Fibroblast of villous mesenchyme (primary cell): ENCODE measurements at regions not wholly inside any gene's neighbourhood (a gene's known extent, or its start where the extent isn't known, plus 50 kb on each side); places are given as distances from the start of the nearest gene placed in this dataset.

Source experiments
- DNase-seq: peaks from one replicate; pipeline ENCODE4 v3.0.0-alpha.2; 2010; ENCODE audit warnings: low read depth
- H3K4me3 ChIP-seq: 2 replicates; pipeline ENCODE4 v1.5.1; 2011; ENCODE audit warnings: low read depth, mild to moderate bottlenecking, low read length
- CTCF ChIP-seq: IDR thresholded peaks from 2 replicates; pipeline ENCODE4 v1.5.1; 2012; ENCODE audit warnings: low read depth, mild to moderate bottlenecking, low read length; ENCODE audit not compliant: insufficient read depth

- no peak for DNase-seq
- TF ChIP-seq CTCF, result no peak
- H3K4me3 ChIP-seq, result no peak overlapping the region
Measured at GRCh38 chr9:118984607-118985006, 384.6 kb downstream of the BRINP1 start.

- TF ChIP-seq CTCF, result no peak
Measured at GRCh38 chr9:118985851-118986250, 383.4 kb downstream of the BRINP1 start.

GRCh38 chr9:118987167-118987566 is 382.1 kb downstream of the BRINP1 start:
- no peak for DNase-seq

More at GRCh38 chr9:118985851-118986250, 383.4 kb downstream of the BRINP1 start:
- no peak for DNase-seq
- H3K4me3 ChIP-seq, result no peak overlapping the region

GRCh38 chr9:118990949-118991348 is 378.3 kb downstream of the BRINP1 start:
- no peak for TF ChIP-seq CTCF
- no peak overlapping the region for H3K4me3 ChIP-seq
- DNase-seq, result no peak

More at GRCh38 chr9:118987167-118987566, 382.1 kb downstream of the BRINP1 start:
- no peak for TF ChIP-seq CTCF
- no peak overlapping the region for H3K4me3 ChIP-seq

- H3K4me3 ChIP-seq, result no peak overlapping the region
- no peak for TF ChIP-seq CTCF
- no peak for DNase-seq
Measured at GRCh38 chr9:118991366-118992285, 377.6 kb downstream of the BRINP1 start.

GRCh38 chr9:118992813-118993794 is 376.1 kb downstream of the BRINP1 start:
- no peak for TF ChIP-seq CTCF
- no peak overlapping the region for H3K4me3 ChIP-seq
- DNase-seq, result peak; percentile 54
